Choroid plexus epithelial cell (primary cell): ENCODE measurements at regions not wholly inside any gene's neighbourhood (a gene's known extent, or its start where the extent isn't known, plus 50 kb on each side); places are given as distances from the start of the nearest gene placed in this dataset.

Experiments
- DNase-seq: peaks from one replicate; pipeline ENCODE4 v3.0.0-alpha.2; 2010; ENCODE audit warnings: low read depth
- H3K4me3 ChIP-seq: 2 replicates; pipeline ENCODE4 v1.5.1; 2011; ENCODE audit warnings: low read depth, mild to moderate bottlenecking, control low read depth, low read length, moderate library complexity
- CTCF ChIP-seq: conservative IDR thresholded peaks from 2 replicates; pipeline ENCODE4 v1.5.1; 2011; ENCODE audit warnings: low read depth, mild to moderate bottlenecking, control low read depth, inconsistent platforms, low read length, moderate library complexity

- TF ChIP-seq CTCF = no peak
- no peak for DNase-seq
- no peak overlapping the region for H3K4me3 ChIP-seq
Observed at GRCh38 chr2:67532387-67532786, 135.3 kb downstream of the ETAA1 start.

- no peak overlapping the region for H3K4me3 ChIP-seq
- no peak for TF ChIP-seq CTCF
- no peak for DNase-seq
Observed at GRCh38 chr2:67534745-67535144, 137.6 kb downstream of the ETAA1 start.

GRCh38 chr2:67540962-67541361, 143.8 kb downstream of the ETAA1 start:
- no peak for TF ChIP-seq CTCF
- DNase-seq = no peak

GRCh38 chr2:67544286-67544685, 147.2 kb downstream of the ETAA1 start:
- no peak overlapping the region for H3K4me3 ChIP-seq
- no peak for TF ChIP-seq CTCF
- no peak for DNase-seq

More at GRCh38 chr2:67540962-67541361, 143.8 kb downstream of the ETAA1 start:
- H3K4me3 ChIP-seq = no peak overlapping the region

- TF ChIP-seq CTCF = no peak
- no peak overlapping the region for H3K4me3 ChIP-seq
- no peak for DNase-seq
Observed at GRCh38 chr2:67548317-67549201, 151.4 kb downstream of the ETAA1 start.

GRCh38 chr2:67559156-67559555, 162.0 kb downstream of the ETAA1 start:
- TF ChIP-seq CTCF = no peak
- DNase-seq = no peak
- H3K4me3 ChIP-seq = no peak overlapping the region
